Esophagus squamous epithelium (tissue), 5 donors: ENCODE measurements at regions not wholly inside any gene's neighbourhood (a gene's known extent, or its start where the extent isn't known, plus 50 kb on each side); places are given as distances from the start of the nearest gene placed in this dataset.

Experiments used
- DNase-seq: peaks from one replicate; lab custom pipeline; 2025; lab: John Stamatoyannopoulos, UW
- H3K27ac ChIP-seq, 4 donors: fragments of 200-600 bp; sonication (generic); one replicate each; pipeline ENCODE4 v1.5.1; 2016 to 2019; ENCODE audit warnings: mild to moderate bottlenecking in 1 of 4
- H3K27me3 ChIP-seq, 4 donors: fragments of 200-600 bp; sonication (generic); 1 replicate in 3 of 4; 2 replicates in 1 of 4; pipeline versions ENCODE4 v1.5.1 to v1.6.0; 2017 to 2021; ENCODE audit warnings: antibody characterized with exemption in 1 of 4
- H3K36me3 ChIP-seq, 3 donors: fragments of 200-600 bp; sonication (generic); one replicate each; pipeline ENCODE4 v1.5.1; 2016 to 2019
- H3K4me1 ChIP-seq, 3 donors: fragments of 200-600 bp; sonication (generic); one replicate each; pipeline ENCODE4 v1.5.1; 2017 to 2019
- H3K4me3 ChIP-seq, 4 donors: fragments of 200-600 bp; sonication (generic); 1 replicate in 3 of 4; 2 replicates in 1 of 4; pipeline ENCODE4 v1.5.1; 2016 to 2019; ENCODE audit warnings: mild to moderate bottlenecking in 2 of 4, moderate library complexity in 1 of 4
- H3K9me3 ChIP-seq, 3 donors: fragments of 200-600 bp; sonication (generic); one replicate each; pipeline ENCODE4 v1.5.1; 2016 to 2019
- CTCF ChIP-seq, 6 experiments: fragments of 450-650 bp in 4 of 6; fragments of 200-600 bp in 2 of 6; sonication (generic) in 2 of 6; IDR thresholded peaks; one replicate each; pipeline ENCODE4 v1.5.1; 2016 to 2019; ENCODE audit warnings: antibody characterized with exemption in 6 of 6, mild to moderate bottlenecking in 4 of 6, moderate library complexity in 4 of 6
- POLR2A ChIP-seq, 4 donors: fragments of 450-650 bp; IDR thresholded peaks; one replicate each; pipeline ENCODE4 v1.6.1; 2017; ENCODE audit warnings: antibody characterized with exemption in 4 of 4, mild to moderate bottlenecking in 4 of 4, moderate library complexity in 3 of 4
- WGBS, 2 donors: methylation state at CpG; one replicate each; pipeline ENCODE4 v1.1.5; 2018; 5-methylcytosine and 5-hydroxymethylcytosine counted together
- intact Hi-C: fragments of 100-400 bp; cut with DNase I; formaldehyde crosslinking; loops from one replicate; pipeline ENCODE4 v1.15.0; 2022
- donor health status: DM: yes; HTN: yes; CAD: no.

GRCh38 chr3:43218156-43218555 is 68.2 kb upstream of the SNRK start:
- TF ChIP-seq CTCF (IDR thresholded peaks at IDR 0.05) = no peak
- no peak for TF ChIP-seq POLR2A (IDR thresholded peaks at IDR 0.05)
- intact Hi-C loops = no loop called here
- Histone ChIP-seq H3K36me3 (no peaks in the 10 kb centered on the region), H3K4me1 (peaks cover 0 to 11% (median 0%) of the 10 kb centered on the region in 3 donors), H3K9me3 (no peaks in the 10 kb centered on the region), H3K4me3 (no peak overlapping the region), H3K27me3 (no peaks in the 10 kb centered on the region), H3K27ac (no peak overlapping the region)
- no peak for DNase-seq

GRCh38 chr3:43217633-43218032 is 68.7 kb upstream of the SNRK start:
- Histone ChIP-seq H3K27ac (no peak overlapping the region), H3K27me3 (no peaks in the 10 kb centered on the region), H3K4me3 (no peak overlapping the region), H3K9me3 (no peaks in the 10 kb centered on the region), H3K4me1 (peaks cover 0 to 11% (median 0%) of the 10 kb centered on the region in 3 donors), H3K36me3 (no peaks in the 10 kb centered on the region)
- 64 to 82% methylated on average over 3 to 4 of the region's 4 CpGs for WGBS, 2 donors
- no peak for TF ChIP-seq POLR2A (IDR thresholded peaks at IDR 0.05)
- intact Hi-C loops = no loop called here
- no peak for DNase-seq

- no peaks in the 10 kb centered on the region for H3K27me3 ChIP-seq
- H3K36me3 ChIP-seq = no peaks in the 10 kb centered on the region
- intact Hi-C loops = no loop called here
- H3K4me1 ChIP-seq = peaks cover 0 to 11% (median 0%) of the 10 kb centered on the region in 3 donors
- TF ChIP-seq CTCF (IDR thresholded peaks at IDR 0.05) = no peak
- TF ChIP-seq POLR2A (IDR thresholded peaks at IDR 0.05) = no peak
- H3K9me3 ChIP-seq = no peaks in the 10 kb centered on the region
- H3K27ac ChIP-seq = no peak overlapping the region
- H3K4me3 ChIP-seq = no peak overlapping the region
- no peak for DNase-seq
- WGBS, 2 donors = 78 to 92% methylated on average over 3 of the region's 3 CpGs
Measured at GRCh38 chr3:43217206-43217605, 69.1 kb upstream of the SNRK start.

- Histone ChIP-seq H3K4me1 (peaks cover 0 to 11% (median 0%) of the 10 kb centered on the region in 3 donors), H3K9me3 (no peaks in the 10 kb centered on the region), H3K36me3 (no peaks in the 10 kb centered on the region), H3K27me3 (no peaks in the 10 kb centered on the region), H3K4me3 (no peak overlapping the region), H3K27ac (no peak overlapping the region)
- TF ChIP-seq CTCF (IDR thresholded peaks at IDR 0.05) = no peak
- no peak for TF ChIP-seq POLR2A (IDR thresholded peaks at IDR 0.05)
- intact Hi-C loops = no loop called here
- DNase-seq = no peak
- 77 to 90% methylated on average over 3 of the region's 3 CpGs for WGBS, 2 donors
Measured at GRCh38 chr3:43215663-43216275, 70.6 kb upstream of the SNRK start.

GRCh38 chr3:43215138-43215537 is 71.2 kb upstream of the SNRK start:
- DNase-seq = no peak
- Histone ChIP-seq H3K4me1 (peaks cover 0 to 11% (median 0%) of the 10 kb centered on the region in 3 donors), H3K36me3 (no peaks in the 10 kb centered on the region), H3K27me3 (no peaks in the 10 kb centered on the region), H3K27ac (no peak overlapping the region), H3K9me3 (no peaks in the 10 kb centered on the region), H3K4me3 (no peak overlapping the region)
- 35 to 54% methylated on average over 2 to 3 of the region's 3 CpGs for WGBS, 2 donors
- intact Hi-C loops = no loop called here
- TF ChIP-seq POLR2A (IDR thresholded peaks at IDR 0.05) (no peak), CTCF (IDR thresholded peaks at IDR 0.05) (no peak)

GRCh38 chr3:43214616-43215015 is 71.7 kb upstream of the SNRK start:
- no peaks in the 10 kb centered on the region for H3K27me3 ChIP-seq
- DNase-seq = no peak
- 39 to 45% methylated on average over 4 of the region's 4 CpGs for WGBS, 2 donors
- H3K9me3 ChIP-seq = no peaks in the 10 kb centered on the region
- intact Hi-C loops = no loop called here
- no peaks in the 10 kb centered on the region for H3K36me3 ChIP-seq
- H3K4me1 ChIP-seq = peaks cover 0 to 11% (median 0%) of the 10 kb centered on the region in 3 donors
- TF ChIP-seq CTCF (IDR thresholded peaks at IDR 0.05) (no peak), POLR2A (IDR thresholded peaks at IDR 0.05) (no peak)
- H3K27ac ChIP-seq = no peak overlapping the region
- H3K4me3 ChIP-seq = no peak overlapping the region
